ENCODE measurements at regions not wholly inside any gene's neighbourhood (a gene's known extent, or its start where the extent isn't known, plus 50 kb on each side); places are given as distances from the start of the nearest gene placed in this dataset.

DNA sequence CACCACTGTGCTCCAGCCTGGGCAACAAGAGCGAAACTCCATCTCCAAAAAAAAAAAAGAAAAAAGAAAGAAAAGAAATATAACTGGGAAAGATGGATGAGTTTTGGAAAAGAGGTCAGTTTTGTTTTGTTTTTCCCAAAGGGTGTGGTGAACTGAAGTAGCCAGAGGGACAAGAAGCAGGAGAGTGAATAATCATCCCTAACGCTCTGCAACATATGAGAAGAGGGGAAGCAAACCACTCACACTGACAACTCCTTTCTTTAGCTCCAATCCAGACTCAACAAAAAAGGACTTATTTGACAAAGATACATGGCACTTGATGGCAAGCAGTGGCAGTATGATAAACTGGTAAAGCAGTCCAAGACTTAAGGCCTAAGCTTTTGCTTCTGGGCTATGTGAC, 176.1 kb upstream of the HMHB1 start:
- TF ChIP-seq, protein P1, sequence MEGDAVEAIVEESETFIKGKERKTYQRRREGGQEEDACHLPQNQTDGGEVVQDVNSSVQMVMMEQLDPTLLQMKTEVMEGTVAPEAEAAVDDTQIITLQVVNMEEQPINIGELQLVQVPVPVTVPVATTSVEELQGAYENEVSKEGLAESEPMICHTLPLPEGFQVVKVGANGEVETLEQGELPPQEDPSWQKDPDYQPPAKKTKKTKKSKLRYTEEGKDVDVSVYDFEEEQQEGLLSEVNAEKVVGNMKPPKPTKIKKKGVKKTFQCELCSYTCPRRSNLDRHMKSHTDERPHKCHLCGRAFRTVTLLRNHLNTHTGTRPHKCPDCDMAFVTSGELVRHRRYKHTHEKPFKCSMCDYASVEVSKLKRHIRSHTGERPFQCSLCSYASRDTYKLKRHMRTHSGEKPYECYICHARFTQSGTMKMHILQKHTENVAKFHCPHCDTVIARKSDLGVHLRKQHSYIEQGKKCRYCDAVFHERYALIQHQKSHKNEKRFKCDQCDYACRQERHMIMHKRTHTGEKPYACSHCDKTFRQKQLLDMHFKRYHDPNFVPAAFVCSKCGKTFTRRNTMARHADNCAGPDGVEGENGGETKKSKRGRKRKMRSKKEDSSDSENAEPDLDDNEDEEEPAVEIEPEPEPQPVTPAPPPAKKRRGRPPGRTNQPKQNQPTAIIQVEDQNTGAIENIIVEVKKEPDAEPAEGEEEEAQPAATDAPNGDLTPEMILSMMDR (conservative IDR thresholded peaks at IDR 0.05): no peak
- TF ChIP-seq EZH2 (IDR thresholded peaks at IDR 0.05; ENCODE audit: low read depth): no peak

Data from PC-9 (cell line).